GM19351 (cell line): ENCODE measurements at regions not wholly inside any gene's neighbourhood (a gene's known extent, or its start where the extent isn't known, plus 50 kb on each side); places are given as distances from the start of the nearest gene placed in this dataset.
"Not testable (repeated sequence)": the region's sequence is repeated elsewhere in the genome, so short reads cannot be mapped to it uniquely, and the experiment has no call there.

Experiments
- ATAC-seq: cut with Tn5 transposase; IDR thresholded peaks from one replicate; pipeline ENCODE4 v1.9.1; 2021; ENCODE audit warnings: mild to moderate bottlenecking, moderate library complexity; ENCODE audit not compliant: unreplicated experiment

DNA sequence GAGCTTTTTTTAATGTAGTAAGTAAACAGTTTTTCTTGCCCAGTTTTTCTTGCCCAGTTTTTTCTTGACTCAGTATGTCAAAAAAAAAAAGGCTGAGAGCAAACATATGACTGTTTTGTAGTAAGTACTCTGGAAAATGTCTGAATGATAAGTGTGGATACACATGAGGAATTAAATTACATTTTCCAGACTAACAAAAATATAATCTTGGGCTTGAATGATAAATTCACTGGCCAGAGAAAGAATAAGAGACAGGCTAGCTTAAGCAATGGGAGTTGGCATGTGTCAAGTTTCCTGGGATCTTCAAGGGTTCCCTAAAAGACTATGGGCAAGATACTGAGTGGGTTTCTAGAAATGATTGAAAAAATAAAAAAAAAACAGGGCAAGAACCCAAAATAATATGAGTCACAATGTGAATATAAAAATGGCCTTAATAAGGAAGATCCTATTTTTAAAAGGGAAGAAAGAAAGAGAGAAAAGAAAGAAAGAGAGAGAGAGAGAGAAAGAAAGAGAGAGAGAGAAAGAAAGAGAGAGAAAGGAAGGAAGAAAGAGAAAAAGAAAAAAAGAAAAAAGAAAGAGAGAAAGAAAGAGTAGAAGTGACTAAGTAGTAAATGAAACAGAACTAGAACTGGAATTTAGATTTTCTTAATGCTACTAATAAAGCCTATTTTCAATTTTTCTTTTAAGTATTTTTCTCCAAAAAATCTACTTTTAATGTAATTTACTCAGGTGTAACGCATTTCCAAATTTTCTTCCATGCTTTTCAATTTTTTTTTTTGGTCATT lies 60.2 kb downstream of the TFPI2 start:
- ATAC-seq, result no peak

DNA sequence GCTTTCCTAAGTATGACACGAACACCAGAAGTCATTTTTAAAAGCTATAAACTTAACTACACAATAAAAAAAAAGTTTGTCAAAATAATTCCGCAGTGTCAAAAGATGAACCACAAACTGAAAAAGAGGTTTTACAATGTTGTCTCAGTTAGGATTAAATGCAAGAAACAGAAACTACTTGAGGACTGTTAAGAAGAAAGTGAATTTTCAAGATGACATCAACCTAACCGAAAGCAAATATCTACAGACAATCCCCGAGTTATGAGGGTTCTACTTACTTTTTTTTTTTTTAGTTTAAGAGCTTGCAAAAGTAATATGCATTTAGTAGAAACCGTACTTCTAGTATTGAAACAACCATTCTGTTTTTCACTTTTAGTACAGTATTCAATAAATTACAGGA lies 62.3 kb downstream of the TFPI2 start:
- peak; percentile 90 for ATAC-seq

DNA sequence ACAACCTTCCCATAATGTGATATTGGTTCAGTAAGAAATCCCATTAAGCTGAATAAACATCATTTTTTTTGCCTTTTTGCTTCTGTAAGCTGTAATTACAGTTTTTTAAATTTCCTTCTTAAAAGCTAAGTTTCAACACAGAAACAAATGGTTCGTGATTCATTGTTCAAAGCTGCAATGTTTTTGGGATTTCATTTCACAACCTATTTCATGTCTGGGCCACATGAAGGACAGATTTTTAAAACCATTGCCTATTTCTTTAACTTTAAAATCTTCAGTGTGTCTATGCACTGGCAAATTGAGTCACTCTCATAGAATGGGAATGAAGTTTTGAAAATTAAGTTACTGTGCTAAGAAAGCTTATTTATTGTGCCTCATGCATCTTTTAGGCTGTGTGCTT lies 66.9 kb downstream of the TFPI2 start:
- no peak for ATAC-seq

DNA sequence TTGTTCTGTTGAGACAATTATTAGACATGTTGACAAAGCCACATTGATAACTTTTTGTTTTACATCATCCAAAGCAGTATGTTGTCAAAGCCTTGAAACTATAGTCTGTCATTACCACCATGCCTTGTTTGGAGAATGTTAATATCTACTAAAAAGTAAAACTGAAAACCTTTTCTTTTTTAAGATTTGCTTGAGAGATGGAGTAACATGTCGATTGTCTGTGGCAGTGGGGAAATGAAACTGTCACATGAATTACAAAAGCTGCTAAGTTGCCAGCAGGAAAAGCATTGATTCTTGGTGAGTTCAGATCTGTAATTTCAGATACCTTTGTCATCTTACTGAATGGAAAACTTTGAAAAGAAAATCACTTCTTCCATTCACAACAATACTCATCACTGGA lies 69.1 kb downstream of the TFPI2 start:
- ATAC-seq, result no peak

DNA sequence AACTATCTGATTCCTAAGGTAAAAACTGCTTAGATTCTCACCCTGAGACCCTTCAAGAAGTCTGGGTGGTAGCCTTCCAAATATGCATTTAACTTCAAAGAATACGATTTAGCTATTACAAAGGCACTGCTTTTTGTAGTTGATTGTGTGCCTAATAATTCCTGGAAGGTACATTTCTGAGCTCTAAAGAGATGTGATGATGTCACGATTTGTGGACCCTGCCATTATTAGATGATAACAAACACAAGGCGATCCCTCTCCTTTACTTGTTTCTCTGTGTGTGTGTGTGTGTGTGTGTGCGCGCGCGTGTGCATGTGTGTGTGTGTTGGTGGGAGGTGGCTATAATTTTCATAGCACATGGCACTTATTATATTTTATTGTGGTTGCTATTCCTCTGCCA lies 70.9 kb downstream of the TFPI2 start:
- ATAC-seq, result no peak

DNA sequence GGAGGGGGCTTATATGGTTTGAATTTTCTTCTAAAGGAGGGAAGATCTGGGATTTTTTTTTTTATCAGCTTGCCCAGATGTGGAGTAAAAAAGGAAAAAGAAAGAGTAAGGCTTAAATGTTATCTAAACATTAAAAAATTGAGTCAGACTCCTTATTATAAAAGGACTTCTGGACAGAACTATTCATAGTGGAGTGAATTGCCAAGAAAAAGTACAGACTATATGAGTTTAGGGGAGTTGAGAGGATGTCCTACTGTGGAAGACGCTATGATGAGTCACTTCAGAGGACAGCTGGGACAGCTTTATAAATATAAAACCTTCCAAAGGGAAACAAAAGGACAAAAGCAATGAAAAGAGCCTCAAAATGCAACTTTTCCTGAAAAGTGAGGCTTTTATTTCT lies 73.0 kb downstream of the TFPI2 start:
- ATAC-seq, result no peak

DNA sequence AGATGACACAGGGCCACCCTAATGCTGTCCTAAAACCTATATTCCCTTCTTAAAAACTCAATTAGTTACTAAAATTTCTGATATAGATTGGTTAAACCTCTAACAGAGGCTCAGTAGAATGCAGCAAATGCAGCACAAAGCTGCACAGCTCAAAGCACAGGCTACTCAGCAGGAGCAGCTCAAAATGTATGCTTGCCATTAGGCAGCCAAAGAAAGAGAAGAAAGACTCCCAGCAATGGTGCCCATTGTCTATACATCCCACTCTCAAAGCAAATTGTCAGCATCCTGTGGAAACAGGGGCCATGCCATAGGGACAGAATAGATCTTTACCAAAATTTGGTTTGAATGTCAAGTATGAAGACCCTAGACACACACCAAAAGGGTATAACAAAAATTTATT lies 73.5 kb downstream of the TFPI2 start:
- no peak for ATAC-seq

DNA sequence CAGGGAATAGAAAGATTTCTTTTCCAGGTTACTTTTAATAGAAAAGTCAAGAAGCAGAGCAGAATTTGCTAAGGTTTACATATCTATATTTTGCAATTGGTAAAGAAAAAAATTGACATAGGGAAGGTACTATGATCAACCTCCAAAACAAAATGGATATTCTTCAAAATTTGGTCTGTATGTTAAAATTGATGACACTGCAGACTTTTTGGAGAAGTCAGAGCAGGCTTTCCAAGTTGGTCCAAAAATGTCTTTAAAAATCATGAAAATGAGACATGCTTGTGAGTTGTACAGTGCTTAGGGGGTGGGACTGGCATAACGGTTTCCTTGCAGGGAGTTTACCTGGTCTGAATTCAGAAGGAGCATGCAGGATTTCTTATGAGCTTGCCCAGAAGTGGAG lies 77.0 kb downstream of the TFPI2 start:
- ATAC-seq, result no peak

DNA sequence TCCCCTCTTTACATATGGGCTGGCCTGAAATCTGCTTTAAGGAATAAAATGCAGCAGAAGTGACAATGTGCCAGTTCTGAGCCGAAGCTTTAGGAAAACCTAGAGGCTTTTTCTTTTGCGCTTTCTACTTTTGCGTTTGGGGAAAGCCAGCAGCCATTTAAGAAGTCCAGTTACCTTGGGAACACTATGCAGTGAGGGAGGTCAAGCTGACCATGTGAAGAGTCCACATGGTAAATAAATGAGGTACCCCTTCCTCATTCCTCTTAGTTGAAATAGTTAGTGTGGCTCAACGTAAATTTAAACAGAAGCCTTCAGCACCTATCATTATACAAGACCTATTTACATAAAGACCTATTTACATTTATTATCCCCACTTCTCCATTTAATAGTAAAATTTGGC lies 78.5 kb downstream of the TFPI2 start:
- ATAC-seq, result no peak

DNA sequence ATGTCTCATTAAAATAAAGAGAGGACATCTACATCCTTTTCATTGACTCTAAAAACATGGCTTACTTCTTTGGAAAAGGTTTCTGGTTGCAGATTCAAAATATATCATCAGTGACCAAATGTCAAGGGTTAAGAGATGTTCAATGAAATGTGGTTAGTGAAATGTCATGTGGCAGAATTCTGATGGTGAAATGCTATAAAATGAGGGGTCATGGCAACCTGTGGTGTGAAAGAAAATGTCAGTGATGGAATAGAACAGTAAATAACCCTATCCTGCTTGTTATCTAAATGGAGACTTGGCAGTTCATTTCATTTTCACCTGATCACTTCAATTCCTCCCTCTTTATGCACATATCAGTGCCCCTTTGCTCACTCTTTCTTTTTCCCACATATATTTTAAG lies 79.4 kb downstream of the TFPI2 start:
- no peak for ATAC-seq

DNA sequence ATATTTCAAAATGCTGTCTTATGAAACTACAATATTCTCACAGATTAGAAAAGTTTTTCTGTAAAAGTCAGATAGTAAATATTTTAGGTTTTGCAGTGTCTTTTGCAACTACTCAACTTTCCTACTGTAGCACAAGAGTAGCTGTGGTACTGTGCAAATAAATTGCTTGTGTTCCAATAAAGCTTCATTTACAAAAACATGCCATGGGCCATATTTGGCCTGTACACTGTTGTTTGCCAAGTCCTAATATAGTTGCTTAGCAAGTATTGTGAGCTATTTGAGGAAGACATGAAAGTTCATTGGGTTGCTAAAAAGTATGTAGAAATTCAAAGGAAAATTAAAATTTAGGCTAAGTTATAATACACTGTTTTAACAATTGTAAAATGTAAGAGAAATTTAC lies 80.0 kb downstream of the TFPI2 start:
- ATAC-seq, result no peak

DNA sequence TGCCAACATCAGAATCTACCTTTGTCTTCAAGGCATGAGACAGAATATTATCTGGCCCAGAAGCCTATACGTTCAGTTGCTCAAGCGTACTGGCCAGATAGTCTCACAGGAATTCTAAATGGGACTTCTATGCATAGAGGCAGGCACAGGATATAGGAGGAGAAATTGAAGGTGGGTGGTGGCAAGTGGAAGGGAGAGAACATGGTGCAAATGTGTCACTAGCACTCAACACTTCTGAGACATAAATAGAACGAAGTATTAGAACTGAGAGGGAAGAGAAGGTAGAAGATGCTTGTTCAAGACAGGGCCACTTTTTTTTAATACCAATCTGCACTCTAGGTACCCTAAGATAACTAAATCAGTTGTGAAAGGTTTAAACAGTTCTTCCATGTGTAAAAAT lies 85.8 kb downstream of the TFPI2 start:
- ATAC-seq, result no peak

DNA sequence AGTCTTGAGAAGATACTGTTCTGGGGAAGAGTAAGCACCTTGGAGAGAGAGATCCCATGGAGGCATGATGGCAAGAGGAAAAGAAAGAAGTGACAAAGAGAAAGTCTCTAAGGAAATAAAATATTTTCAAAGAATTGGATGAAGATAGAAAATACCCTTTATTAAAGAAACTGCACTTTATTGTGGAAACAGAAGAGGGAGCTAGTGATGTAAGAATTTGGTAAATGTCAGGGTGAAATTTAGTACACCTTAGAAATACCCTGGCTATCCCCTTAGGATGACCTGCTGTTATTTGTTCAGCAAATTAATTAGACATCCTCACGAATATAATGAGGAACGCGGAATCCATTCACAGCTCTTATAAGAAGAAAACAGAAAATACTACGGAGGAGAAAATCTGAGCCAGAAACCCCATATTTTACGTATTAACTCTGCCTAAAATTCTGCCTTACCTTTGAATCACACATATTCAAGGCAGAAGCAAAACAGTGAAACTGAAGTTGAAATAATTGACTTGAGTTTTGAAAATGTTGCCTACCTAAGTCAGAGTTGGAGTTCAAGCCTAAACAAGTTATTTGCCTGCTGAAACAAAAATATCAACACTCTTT lies 90.7 kb downstream of the TFPI2 start:
- peak; percentile 55 for ATAC-seq

DNA sequence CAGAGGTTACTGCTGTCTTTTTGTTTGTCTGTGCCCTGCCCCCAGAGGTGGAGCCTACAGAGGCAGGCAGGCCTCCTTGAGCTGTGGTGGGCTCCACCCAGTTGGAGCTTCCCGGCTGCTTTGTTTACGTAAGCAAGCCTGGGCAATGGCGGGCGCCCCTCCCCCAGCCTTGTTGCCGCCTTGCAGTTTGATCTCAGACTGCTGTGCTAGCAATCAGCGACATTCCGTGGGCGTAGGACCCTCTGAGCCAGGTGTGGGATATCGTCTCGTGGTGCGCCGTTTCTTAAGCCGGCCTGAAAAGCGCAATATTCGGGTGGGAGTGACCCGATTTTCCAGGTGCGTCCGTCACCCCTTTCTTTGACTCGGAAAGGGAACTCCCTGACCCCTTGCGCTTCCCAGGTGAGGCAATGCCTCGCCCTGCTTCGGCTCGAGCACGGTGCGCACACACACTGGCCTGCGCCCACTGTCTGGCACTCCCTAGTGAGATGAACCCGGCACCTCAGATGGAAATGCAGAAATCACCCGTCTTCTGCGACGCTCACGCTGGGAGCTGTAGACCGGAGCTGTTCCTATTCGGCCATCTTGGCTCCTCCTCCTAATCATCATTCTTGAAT lies 97.4 kb downstream of the TFPI2 start:
- not testable (repeated sequence) for ATAC-seq

DNA sequence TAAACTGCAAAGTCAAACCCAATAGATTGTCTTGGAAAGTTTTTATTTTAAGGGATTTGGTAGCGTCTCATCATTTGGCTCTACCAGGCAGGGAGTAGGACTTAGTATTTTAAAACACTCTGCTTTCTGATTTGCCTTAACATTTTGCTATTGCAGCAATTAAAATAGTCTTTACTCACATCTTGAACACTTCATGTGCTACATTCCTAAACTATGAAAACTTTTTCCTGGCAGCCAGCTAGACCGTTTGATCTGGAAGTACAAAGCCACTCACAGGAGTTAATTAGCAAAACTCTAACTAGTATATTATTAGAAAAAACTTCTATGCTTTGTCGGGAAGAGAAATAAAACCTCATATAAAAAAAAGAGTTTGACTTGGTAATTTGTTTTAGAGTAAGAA lies 111.4 kb downstream of the TFPI2 start:
- ATAC-seq, result no peak

DNA sequence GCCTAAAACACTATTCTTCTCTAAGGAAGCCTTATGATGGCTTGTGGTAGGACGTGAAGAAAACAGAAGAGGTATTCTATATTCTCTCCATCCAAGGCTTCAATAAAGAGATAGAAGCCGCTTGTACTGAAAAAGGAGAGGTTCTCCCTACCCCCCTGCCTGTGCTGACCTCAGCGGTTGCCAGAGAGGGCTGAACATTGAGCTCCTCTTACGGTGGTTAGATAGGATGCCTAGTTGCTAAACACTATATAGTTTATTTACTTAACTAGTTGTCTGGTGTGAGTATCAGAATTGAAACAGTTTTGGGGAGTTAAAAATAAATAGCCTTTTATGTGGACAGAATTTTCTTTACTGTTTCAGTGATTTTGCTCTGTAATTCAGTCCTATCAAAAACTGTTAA lies 112.2 kb downstream of the TFPI2 start:
- no peak for ATAC-seq

DNA sequence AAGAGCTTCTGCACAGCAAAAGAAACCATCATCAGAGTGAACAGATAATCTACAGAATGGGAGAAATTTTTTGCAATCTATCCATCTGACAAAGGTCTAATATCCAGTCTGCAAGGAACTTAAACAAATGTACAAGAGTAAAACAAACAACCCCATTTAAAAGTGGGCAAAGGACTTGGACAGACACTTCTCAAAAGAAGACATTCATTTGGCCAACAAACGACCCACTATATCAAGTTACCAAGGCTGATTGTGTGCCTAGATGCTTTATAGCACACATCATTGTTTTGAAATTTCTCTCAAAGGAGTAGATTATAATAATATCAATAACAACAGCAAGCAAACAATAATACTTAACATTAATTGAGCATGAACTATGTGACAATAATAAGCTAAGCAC lies 117.1 kb downstream of the TFPI2 start:
- ATAC-seq, result no peak

DNA sequence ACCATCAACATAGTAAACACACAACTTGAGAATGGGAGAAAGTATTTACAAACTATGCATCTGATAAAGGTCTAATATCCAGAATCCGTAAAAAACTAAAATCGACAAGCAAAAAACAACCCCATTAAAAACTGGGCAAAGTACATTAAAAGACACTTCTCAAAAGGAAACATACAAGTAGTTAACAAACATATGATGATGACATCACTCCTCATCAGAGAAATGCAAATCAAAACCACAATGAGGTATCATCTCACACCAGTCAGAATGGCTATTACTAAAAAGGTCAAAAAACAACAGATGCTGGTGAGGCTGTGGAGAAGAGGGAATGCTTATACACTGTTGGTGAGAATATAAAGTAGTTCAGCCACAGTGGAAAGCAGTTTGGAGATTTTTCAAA lies 125.1 kb downstream of the TFPI2 start:
- peak; percentile 67 for ATAC-seq

DNA sequence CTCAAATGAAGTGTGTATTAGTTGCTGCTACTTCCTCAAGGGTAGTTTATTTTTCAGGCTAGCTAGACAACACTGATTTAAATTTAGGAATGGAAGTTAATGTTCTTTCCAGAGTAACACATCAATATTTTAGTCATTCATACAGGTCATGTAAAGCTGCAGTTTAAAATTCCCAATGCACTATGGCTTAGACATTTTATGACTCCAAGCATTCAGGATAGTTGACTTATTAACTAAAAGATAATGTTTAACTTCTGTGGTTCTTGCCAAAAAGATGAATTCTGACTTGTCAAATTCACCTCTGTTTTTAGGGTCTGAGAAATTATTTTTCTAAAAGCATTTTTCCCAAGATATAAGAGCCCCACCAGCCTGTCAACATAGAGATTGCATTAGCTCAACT lies 131.9 kb downstream of the TFPI2 start:
- ATAC-seq, result no peak

DNA sequence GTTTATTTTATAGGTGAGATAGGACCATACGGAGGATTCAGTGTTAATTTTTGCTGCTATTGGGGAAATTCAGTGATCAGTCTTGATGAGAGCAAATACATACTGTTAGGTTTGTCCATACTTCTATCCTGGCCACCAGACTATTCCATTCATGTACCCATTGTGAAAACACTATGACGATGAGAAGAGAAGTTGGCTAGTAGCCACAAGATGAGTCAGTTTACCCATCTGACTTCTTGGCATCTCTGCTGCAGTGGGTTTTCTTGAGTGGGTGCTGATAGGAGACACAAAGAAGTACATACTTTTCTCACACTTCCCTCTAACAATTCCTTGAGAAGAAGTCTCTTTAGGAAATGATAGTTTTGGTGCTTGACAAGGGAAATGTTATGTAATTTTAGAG lies 133.1 kb downstream of the TFPI2 start:
- ATAC-seq, result no peak

DNA sequence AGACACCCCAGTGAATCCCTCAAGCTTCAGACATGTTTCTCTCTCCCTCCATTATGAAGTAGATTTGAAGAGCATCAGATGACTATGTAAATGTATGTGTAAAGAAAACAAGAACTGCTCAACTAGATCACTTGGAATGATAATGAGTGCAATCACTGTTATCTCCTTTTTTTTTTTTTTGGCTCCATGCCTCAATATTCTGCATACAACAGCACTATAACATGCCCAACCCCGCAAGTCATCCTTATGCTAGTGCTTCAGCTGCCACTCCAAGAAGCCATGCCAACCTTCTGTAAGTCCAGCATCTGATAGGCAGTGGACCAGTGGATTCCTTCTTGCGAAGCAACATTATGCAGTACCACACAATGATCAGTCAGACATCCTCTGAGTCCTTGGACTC lies 133.7 kb downstream of the TFPI2 start:
- ATAC-seq, result no peak

DNA sequence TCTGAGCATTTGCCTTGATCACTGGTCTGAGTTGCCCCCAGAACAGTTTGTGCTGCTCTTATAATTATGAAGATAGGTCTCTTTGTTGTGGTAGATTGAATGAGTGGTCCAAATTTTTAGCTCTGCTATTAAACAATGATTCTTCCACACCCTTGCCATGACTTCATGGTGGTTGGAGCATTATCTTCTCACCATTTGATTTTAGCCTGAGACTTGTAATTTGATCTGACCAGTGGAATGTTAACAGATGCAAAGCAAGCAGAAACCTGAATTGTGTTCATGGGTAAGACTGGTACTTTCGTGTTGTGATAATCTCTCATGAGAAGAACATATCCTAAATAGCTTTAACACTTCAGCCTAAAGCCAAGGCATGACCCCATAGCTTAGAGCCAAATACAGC lies 139.1 kb downstream of the TFPI2 start:
- ATAC-seq, result no peak
